Tibial nerve (tissue), 4 donors: ENCODE measurements at regions not wholly inside any gene's neighbourhood (a gene's known extent, or its start where the extent isn't known, plus 50 kb on each side); places are given as distances from the start of the nearest gene placed in this dataset.

Experiments
- CTCF ChIP-seq, 5 experiments: fragments of 200-600 bp in 3 of 5; fragments of 450-650 bp in 2 of 5; sonication (generic) in 3 of 5; IDR thresholded peaks; one replicate each; pipeline ENCODE4 v1.5.1; 2016 to 2019; ENCODE audit warnings: antibody characterized with exemption in 5 of 5, mild to moderate bottlenecking in 3 of 5, moderate library complexity in 2 of 5
- EP300 ChIP-seq, 2 donors: sonication (generic); formaldehyde crosslinking; IDR thresholded peaks; one replicate each; pipeline ENCODE4 v1.6.1; 2017; ENCODE audit warnings: antibody characterized with exemption in 2 of 2, mild to moderate bottlenecking in 1 of 2
- POLR2A ChIP-seq, 2 donors: fragments of 450-650 bp; IDR thresholded peaks; one replicate each; pipeline ENCODE4 v1.6.1; 2017; ENCODE audit warnings: antibody characterized with exemption in 2 of 2, mild to moderate bottlenecking in 2 of 2, moderate library complexity in 2 of 2

DNA sequence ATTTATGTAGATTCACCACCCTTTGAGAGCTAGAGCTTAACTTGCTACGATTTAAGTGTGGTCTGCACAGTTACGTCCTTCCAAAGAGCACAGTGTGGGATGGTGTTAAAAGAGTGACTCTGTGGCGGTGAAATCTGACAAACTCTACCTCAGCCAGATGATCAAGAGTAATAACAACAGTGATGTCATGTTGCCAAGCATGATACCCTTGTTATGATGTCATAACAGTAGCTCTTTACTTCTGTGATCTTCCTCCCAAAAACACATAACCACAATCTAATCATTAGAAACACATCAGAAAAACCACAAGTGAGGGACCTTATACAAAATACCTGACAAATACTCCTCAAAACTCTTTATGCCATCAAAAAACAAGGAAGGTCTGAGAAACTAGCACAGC is 649.3 kb downstream of the POM121L12 start:
- TF ChIP-seq POLR2A (IDR thresholded peaks at IDR 0.05) (no peak), CTCF (IDR thresholded peaks at IDR 0.05) (no peak), EP300 (IDR thresholded peaks at IDR 0.05) (no peak)
